ENCODE measurements at regions not wholly inside any gene's neighbourhood (a gene's known extent, or its start where the extent isn't known, plus 50 kb on each side); places are given as distances from the start of the nearest gene placed in this dataset.

- intact Hi-C loops (cut with DNase I; ENCODE audit: low total_unique reads) = no loop called here
- no peaks in the 10 kb centered on the region for H3K9me3 ChIP-seq
- no peaks in the 10 kb centered on the region for H3K4me1 ChIP-seq
- no peaks in the 10 kb centered on the region for H3K27me3 ChIP-seq
- DNase-seq = no peak
- H3K27ac ChIP-seq = no peak overlapping the region
- no peaks in the 10 kb centered on the region for H3K36me3 ChIP-seq
- no peak overlapping the region for H3K4me3 ChIP-seq
- 45 to 58% (median 50%) methylated on average over 1 of the region's 1 CpG for WGBS, 5 donors
- no peak for TF ChIP-seq EP300 (IDR thresholded peaks at IDR 0.05)
- no peak for TF ChIP-seq CTCF (IDR thresholded peaks at IDR 0.05)
- TF ChIP-seq POLR2A (IDR thresholded peaks at IDR 0.05) = no peak
- TF ChIP-seq POLR2AphosphoS5 (IDR thresholded peaks at IDR 0.05) = no peak
Observed at GRCh38 chr2:21800356-21800755, 676.6 kb downstream of the TDRD15 start.

- H3K4me1 ChIP-seq = no peaks in the 10 kb centered on the region
- no peak overlapping the region for H3K27ac ChIP-seq
- no peaks in the 10 kb centered on the region for H3K9me3 ChIP-seq
- WGBS, 5 donors = 39 to 51% (median 43%) methylated on average over 3 of the region's 3 CpGs
- intact Hi-C loops (cut with DNase I; ENCODE audit: low total_unique reads) = no loop called here
- H3K36me3 ChIP-seq = no peaks in the 10 kb centered on the region
- DNase-seq = no peak
- H3K27me3 ChIP-seq = no peaks in the 10 kb centered on the region
- TF ChIP-seq POLR2A (IDR thresholded peaks at IDR 0.05) (no peak), POLR2AphosphoS5 (IDR thresholded peaks at IDR 0.05) (no peak), CTCF (IDR thresholded peaks at IDR 0.05) (no peak), EP300 (IDR thresholded peaks at IDR 0.05) (no peak)
- H3K4me3 ChIP-seq = no peak overlapping the region
Observed at GRCh38 chr2:21803550-21803949, 679.8 kb downstream of the TDRD15 start.

GRCh38 chr2:21804151-21804550, 680.4 kb downstream of the TDRD15 start:
- Histone ChIP-seq H3K36me3 (no peaks in the 10 kb centered on the region), H3K4me1 (no peaks in the 10 kb centered on the region), H3K4me3 (no peak overlapping the region), H3K27ac (no peak overlapping the region), H3K27me3 (no peaks in the 10 kb centered on the region), H3K9me3 (no peaks in the 10 kb centered on the region)
- DNase-seq = no peak
- intact Hi-C loops (cut with DNase I; ENCODE audit: low total_unique reads) = no loop called here
- no peak for TF ChIP-seq POLR2A (IDR thresholded peaks at IDR 0.05)
- TF ChIP-seq EP300 (IDR thresholded peaks at IDR 0.05) = no peak
- TF ChIP-seq CTCF (IDR thresholded peaks at IDR 0.05) = no peak
- TF ChIP-seq POLR2AphosphoS5 (IDR thresholded peaks at IDR 0.05) = no peak
- WGBS, 5 donors = 72 to 79% (median 78%) methylated on average over 3 of the region's 3 CpGs

GRCh38 chr2:21811541-21811940, 687.8 kb downstream of the TDRD15 start:
- Histone ChIP-seq H3K27me3 (no peaks in the 10 kb centered on the region), H3K36me3 (no peaks in the 10 kb centered on the region), H3K4me3 (no peak overlapping the region), H3K27ac (no peak overlapping the region), H3K9me3 (no peaks in the 10 kb centered on the region), H3K4me1 (no peaks in the 10 kb centered on the region)
- 61 to 81% (median 66%) methylated on average over 2 of the region's 2 CpGs for WGBS, 5 donors
- intact Hi-C loops (cut with DNase I; ENCODE audit: low total_unique reads) = no loop called here
- no peak for DNase-seq
- TF ChIP-seq POLR2A (IDR thresholded peaks at IDR 0.05) (no peak), EP300 (IDR thresholded peaks at IDR 0.05) (no peak), POLR2AphosphoS5 (IDR thresholded peaks at IDR 0.05) (no peak), CTCF (IDR thresholded peaks at IDR 0.05) (no peak)
